Prostate gland (tissue), 1 donor: ENCODE measurements at regions not wholly inside any gene's neighbourhood (a gene's known extent, or its start where the extent isn't known, plus 50 kb on each side); places are given as distances from the start of the nearest gene placed in this dataset.

Experiments
- POLR2A ChIP-seq: fragments of 450-650 bp; IDR thresholded peaks from one replicate; pipeline ENCODE4 v1.6.1; 2016; ENCODE audit warnings: antibody characterized with exemption, mild to moderate bottlenecking
- POLR2AphosphoS5 ChIP-seq: sonication (generic); formaldehyde crosslinking; IDR thresholded peaks from one replicate; pipeline ENCODE4 v1.6.1; 2017; ENCODE audit warnings: antibody characterized with exemption

DNA sequence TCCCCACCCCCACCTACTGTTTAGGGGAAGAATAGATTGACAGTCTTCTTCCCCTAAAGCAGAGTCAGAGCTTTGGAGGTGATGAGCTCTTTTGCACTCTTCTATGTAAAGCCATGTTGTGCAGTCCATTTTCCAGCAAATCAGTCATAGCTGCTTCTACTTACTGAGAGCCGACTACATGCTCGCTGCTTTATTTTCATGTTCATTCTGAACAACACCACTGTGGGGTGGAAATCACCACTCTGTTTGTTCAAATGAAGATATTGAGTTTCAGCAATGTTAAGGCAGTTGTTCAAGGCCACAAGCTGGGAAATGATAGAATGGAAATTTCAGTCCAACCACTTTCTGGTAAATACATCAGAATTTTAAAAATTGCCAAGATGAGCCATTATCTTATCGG, 88.3 kb downstream of the INSIG2 start:
- TF ChIP-seq POLR2A (no peak), POLR2AphosphoS5 (no peak)
